ENCODE measurements at regions not wholly inside any gene's neighbourhood (a gene's known extent, or its start where the extent isn't known, plus 50 kb on each side); places are given as distances from the start of the nearest gene placed in this dataset.

DNA sequence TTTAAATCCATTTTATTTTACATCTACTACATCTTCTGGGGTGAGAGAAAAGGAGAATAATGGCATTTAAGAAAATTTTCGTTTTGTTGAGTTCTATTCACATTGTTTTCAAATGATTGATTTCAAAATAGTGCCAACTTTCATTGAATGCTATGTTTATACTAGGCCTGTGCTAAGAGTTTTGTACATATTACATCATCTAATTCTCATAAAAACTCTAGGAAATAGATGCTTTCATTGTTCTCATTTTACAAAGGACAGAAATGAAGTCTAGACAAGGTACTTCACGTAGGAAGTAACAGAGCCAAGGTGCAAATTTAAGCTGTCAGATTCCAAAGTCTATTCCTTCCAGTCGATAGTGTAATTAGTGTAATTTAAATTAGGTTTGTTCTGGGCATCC is 402.8 kb upstream of the UBE2E3 start:
- Histone ChIP-seq H3K27ac (ENCODE audit: low read length) (no peak overlapping the region), H3K9me3 (ENCODE audit: control insufficient read depth in 2 of 2, low read length in 2 of 2) (no peaks in the 10 kb centered on the region), H3K27me3 (ENCODE audit: control insufficient read depth in 1 of 2, insufficient read depth in 2 of 2, low read length in 2 of 2) (no peaks in the 10 kb centered on the region), H3K4me3 (ENCODE audit: low read length in 2 of 2) (no peak overlapping the region), H3K36me3 (ENCODE audit: control insufficient read depth in 2 of 2, insufficient read depth in 2 of 2, low read length in 2 of 2) (no peaks in the 10 kb centered on the region), H3K9ac (ENCODE audit: low read length in 2 of 2) (no peak overlapping the region), H3K4me1 (ENCODE audit: control insufficient read depth, insufficient read depth, low read length) (no peaks in the 10 kb centered on the region)

DNA sequence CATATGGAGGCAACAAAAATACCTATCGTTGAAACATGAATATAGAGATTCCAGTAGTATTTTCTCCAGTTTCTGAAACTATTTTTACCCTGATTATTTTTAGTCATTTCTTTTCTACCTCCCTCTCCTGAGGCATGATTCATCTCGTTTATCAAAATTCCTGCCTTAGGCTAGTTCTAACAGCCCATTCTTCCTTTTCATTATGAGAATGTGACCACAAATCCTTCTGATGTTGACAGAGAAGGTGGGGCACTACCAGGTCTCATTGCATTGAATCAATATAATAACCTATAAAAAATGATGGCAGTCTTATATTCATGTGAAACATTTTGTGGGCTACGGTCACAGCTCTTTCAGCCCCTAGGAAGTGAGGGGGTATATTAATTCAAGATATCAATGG is 406.5 kb upstream of the UBE2E3 start:
- no peak overlapping the region for H3K9ac ChIP-seq (ENCODE audit: low read length in 2 of 2)
- no peaks in the 10 kb centered on the region for H3K4me1 ChIP-seq (ENCODE audit: control insufficient read depth, insufficient read depth, low read length)
- H3K27me3 ChIP-seq (ENCODE audit: control insufficient read depth in 1 of 2, insufficient read depth in 2 of 2, low read length in 2 of 2), result no peaks in the 10 kb centered on the region
- H3K36me3 ChIP-seq (ENCODE audit: control insufficient read depth in 2 of 2, insufficient read depth in 2 of 2, low read length in 2 of 2), result no peaks in the 10 kb centered on the region
- no peak overlapping the region for H3K4me3 ChIP-seq (ENCODE audit: low read length in 2 of 2)
- H3K9me3 ChIP-seq (ENCODE audit: control insufficient read depth in 2 of 2, low read length in 2 of 2), result no peaks in the 10 kb centered on the region
- no peak overlapping the region for H3K27ac ChIP-seq (ENCODE audit: low read length)

DNA sequence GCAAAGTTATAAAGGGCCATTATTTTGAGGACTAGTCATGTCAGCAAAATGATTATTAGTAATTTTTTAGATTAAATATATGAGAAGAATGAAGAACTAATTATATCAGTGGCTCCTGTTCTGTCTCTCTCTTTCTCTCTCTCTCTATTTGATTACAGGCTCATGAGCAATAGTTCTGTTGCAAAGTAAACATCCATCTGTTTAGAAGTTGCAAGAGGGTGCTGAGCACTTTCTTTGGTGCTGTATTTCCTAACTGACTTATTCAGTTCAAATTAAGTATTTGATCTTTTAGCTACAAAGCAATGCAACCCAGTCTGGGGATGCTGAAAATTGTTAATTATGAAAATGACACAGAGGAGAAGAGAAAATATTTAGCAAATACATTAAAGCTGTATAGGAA is 408.1 kb upstream of the UBE2E3 start:
- Histone ChIP-seq H3K9me3 (ENCODE audit: control insufficient read depth in 2 of 2, low read length in 2 of 2) (no peaks in the 10 kb centered on the region), H3K36me3 (ENCODE audit: control insufficient read depth in 2 of 2, insufficient read depth in 2 of 2, low read length in 2 of 2) (no peaks in the 10 kb centered on the region), H3K4me1 (ENCODE audit: control insufficient read depth, insufficient read depth, low read length) (no peaks in the 10 kb centered on the region), H3K4me3 (ENCODE audit: low read length in 2 of 2) (no peak overlapping the region), H3K27me3 (ENCODE audit: control insufficient read depth in 1 of 2, insufficient read depth in 2 of 2, low read length in 2 of 2) (no peaks in the 10 kb centered on the region), H3K9ac (ENCODE audit: low read length in 2 of 2) (no peak overlapping the region), H3K27ac (ENCODE audit: low read length) (no peak overlapping the region)

DNA sequence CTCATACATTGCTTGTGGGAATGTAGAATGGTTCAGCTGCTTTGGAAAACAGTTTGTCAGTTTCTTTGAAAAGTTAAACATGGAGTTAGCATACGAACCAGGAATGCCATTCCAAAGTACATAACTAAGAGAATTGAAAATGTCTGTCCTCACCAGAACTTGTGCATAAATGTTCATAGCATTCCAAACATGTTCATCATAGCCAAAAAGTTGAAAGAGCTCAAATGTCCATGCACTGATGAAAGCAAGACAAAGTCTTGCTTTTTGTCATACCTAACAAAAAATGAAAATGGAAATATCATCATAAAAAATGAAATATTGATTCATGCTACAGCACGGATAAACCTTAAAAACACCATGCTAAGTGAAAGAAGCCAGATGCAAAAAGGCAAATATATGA is 408.8 kb upstream of the UBE2E3 start:
- H3K36me3 ChIP-seq (ENCODE audit: control insufficient read depth in 2 of 2, insufficient read depth in 2 of 2, low read length in 2 of 2), result no peaks in the 10 kb centered on the region
- no peaks in the 10 kb centered on the region for H3K9me3 ChIP-seq (ENCODE audit: control insufficient read depth in 2 of 2, low read length in 2 of 2)
- H3K27me3 ChIP-seq (ENCODE audit: control insufficient read depth in 1 of 2, insufficient read depth in 2 of 2, low read length in 2 of 2), result no peaks in the 10 kb centered on the region
- H3K27ac ChIP-seq (ENCODE audit: low read length), result no peak overlapping the region
- no peak overlapping the region for H3K9ac ChIP-seq (ENCODE audit: low read length in 2 of 2)
- no peaks in the 10 kb centered on the region for H3K4me1 ChIP-seq (ENCODE audit: control insufficient read depth, insufficient read depth, low read length)
- H3K4me3 ChIP-seq (ENCODE audit: low read length in 2 of 2), result no peak overlapping the region

DNA sequence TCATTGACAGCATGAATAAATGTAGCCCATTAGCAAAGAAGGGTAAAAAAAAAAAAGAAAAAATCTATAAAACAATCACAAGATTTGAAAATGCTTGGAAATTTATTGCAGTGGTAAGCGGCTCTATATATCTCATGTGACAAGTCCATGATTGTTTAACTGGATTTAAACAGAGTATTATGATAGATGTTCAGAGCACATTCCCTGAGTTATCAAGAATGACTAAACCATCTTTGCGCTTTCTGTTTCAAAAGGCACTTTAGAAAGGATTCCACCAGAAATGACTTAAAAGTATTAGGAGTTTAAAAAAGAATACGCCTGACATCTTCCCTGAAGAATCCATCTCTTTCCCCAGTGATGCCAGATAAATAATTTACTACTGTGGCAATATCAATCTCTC is 409.5 kb upstream of the UBE2E3 start:
- Histone ChIP-seq H3K27ac (ENCODE audit: low read length) (no peak overlapping the region), H3K9me3 (ENCODE audit: control insufficient read depth in 2 of 2, low read length in 2 of 2) (no peaks in the 10 kb centered on the region), H3K9ac (ENCODE audit: low read length in 2 of 2) (no peak overlapping the region), H3K27me3 (ENCODE audit: control insufficient read depth in 1 of 2, insufficient read depth in 2 of 2, low read length in 2 of 2) (no peaks in the 10 kb centered on the region), H3K36me3 (ENCODE audit: control insufficient read depth in 2 of 2, insufficient read depth in 2 of 2, low read length in 2 of 2) (no peaks in the 10 kb centered on the region), H3K4me1 (ENCODE audit: control insufficient read depth, insufficient read depth, low read length) (no peaks in the 10 kb centered on the region), H3K4me3 (ENCODE audit: low read length in 2 of 2) (no peak overlapping the region)

DNA sequence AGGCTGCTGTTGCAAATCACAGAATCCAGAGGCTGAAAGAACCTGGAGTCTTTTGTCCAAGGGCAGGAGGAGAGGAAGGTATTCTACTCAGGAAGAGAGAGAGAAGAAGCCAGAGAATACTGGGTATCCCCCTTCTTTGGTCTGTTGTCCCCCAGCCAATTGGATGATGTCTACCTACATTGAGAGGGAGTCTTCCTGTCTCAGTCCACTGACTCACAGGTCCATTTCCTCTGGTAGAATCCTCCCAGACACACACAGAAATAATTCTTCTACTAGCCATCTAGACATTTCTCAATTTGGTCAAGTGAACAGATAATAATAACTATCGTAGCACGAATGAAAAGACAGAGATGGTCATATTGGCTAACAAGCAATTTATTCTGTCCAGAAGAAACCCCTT is 416.4 kb upstream of the UBE2E3 start:
- H3K27ac ChIP-seq (ENCODE audit: low read length), result no peak overlapping the region
- H3K4me3 ChIP-seq (ENCODE audit: low read length in 2 of 2), result no peak overlapping the region
- peaks cover 2% of the 10 kb centered on the region for H3K4me1 ChIP-seq (ENCODE audit: control insufficient read depth, insufficient read depth, low read length)
- no peaks in the 10 kb centered on the region for H3K27me3 ChIP-seq (ENCODE audit: control insufficient read depth in 1 of 2, insufficient read depth in 2 of 2, low read length in 2 of 2)
- H3K36me3 ChIP-seq (ENCODE audit: control insufficient read depth in 2 of 2, insufficient read depth in 2 of 2, low read length in 2 of 2), result no peaks in the 10 kb centered on the region
- no peaks in the 10 kb centered on the region for H3K9me3 ChIP-seq (ENCODE audit: control insufficient read depth in 2 of 2, low read length in 2 of 2)
- H3K9ac ChIP-seq (ENCODE audit: low read length in 2 of 2), result no peak overlapping the region

DNA sequence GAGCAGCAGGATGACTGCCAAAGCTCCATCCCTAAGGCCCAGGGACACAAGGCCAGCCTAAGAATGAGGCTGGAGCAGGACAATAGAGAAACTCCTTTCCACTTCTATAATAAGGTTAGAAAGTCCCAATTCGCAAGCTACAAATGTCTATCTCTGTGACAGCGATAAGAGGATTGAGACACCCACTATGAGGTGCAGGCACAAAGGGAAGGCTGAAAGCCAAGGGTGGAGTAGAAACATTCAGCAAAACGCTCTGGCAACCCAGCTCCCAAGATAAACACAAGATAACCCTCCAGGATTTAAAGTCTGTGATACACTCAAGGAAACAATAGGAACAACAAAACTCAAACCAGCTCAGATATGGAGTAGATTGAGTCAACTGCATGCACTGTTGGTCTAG is 418.0 kb upstream of the UBE2E3 start:
- no peak overlapping the region for H3K9ac ChIP-seq (ENCODE audit: low read length in 2 of 2)
- no peaks in the 10 kb centered on the region for H3K27me3 ChIP-seq (ENCODE audit: control insufficient read depth in 1 of 2, insufficient read depth in 2 of 2, low read length in 2 of 2)
- H3K36me3 ChIP-seq (ENCODE audit: control insufficient read depth in 2 of 2, insufficient read depth in 2 of 2, low read length in 2 of 2), result no peaks in the 10 kb centered on the region
- H3K27ac ChIP-seq (ENCODE audit: low read length), result no peak overlapping the region
- H3K4me1 ChIP-seq (ENCODE audit: control insufficient read depth, insufficient read depth, low read length), result peaks cover 2% of the 10 kb centered on the region
- H3K9me3 ChIP-seq (ENCODE audit: control insufficient read depth in 2 of 2, low read length in 2 of 2), result no peaks in the 10 kb centered on the region
- H3K4me3 ChIP-seq (ENCODE audit: low read length in 2 of 2), result no peak overlapping the region

DNA sequence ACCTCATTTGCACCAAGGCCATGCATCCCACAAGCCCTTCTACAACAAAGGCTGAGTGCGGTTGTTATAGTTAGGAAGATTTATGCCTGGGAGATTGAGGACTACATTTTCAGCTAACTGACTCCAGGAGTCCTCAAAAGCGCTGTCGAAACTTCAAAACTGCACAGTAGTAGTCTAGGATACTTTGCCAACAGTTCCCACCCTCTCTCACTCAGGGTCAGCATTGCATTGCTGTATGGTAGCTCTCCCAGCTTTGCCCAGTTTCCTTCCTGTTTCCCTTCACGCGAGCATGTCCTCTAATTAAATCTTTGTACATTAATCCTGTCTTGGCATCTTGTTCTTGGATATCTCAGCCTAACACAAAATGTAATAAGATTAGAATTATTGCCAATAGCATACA is 420.6 kb upstream of the UBE2E3 start:
- no peak overlapping the region for H3K27ac ChIP-seq (ENCODE audit: low read length)
- no peaks in the 10 kb centered on the region for H3K36me3 ChIP-seq (ENCODE audit: control insufficient read depth in 2 of 2, insufficient read depth in 2 of 2, low read length in 2 of 2)
- H3K9me3 ChIP-seq (ENCODE audit: control insufficient read depth in 2 of 2, low read length in 2 of 2), result no peaks in the 10 kb centered on the region
- H3K4me1 ChIP-seq (ENCODE audit: control insufficient read depth, insufficient read depth, low read length), result peaks cover 2% of the 10 kb centered on the region
- no peaks in the 10 kb centered on the region for H3K27me3 ChIP-seq (ENCODE audit: control insufficient read depth in 1 of 2, insufficient read depth in 2 of 2, low read length in 2 of 2)
- no peak overlapping the region for H3K9ac ChIP-seq (ENCODE audit: low read length in 2 of 2)
- no peak overlapping the region for H3K4me3 ChIP-seq (ENCODE audit: low read length in 2 of 2)

DNA sequence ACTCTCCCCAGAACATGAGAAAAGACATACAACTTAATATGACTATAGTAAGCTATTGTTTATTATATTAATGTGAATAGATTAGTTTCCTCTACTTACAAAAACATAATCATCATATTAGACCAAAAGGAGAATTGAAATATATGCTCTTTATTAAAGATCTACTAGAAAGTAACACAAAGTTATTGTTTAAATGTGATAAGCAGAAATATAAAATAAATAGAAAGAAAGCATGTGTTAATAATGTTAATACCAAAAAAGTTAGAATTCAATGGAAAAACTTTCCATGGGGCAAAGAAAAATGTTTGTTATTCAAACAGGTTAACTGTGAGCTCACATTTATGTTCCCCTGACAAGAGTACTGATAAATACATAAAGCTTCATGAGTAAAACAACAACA is 421.4 kb upstream of the UBE2E3 start:
- H3K4me1 ChIP-seq (ENCODE audit: control insufficient read depth, insufficient read depth, low read length), result peaks cover 2% of the 10 kb centered on the region
- no peaks in the 10 kb centered on the region for H3K36me3 ChIP-seq (ENCODE audit: control insufficient read depth in 2 of 2, insufficient read depth in 2 of 2, low read length in 2 of 2)
- H3K4me3 ChIP-seq (ENCODE audit: low read length in 2 of 2), result no peak overlapping the region
- H3K9ac ChIP-seq (ENCODE audit: low read length in 2 of 2), result no peak overlapping the region
- H3K9me3 ChIP-seq (ENCODE audit: control insufficient read depth in 2 of 2, low read length in 2 of 2), result no peaks in the 10 kb centered on the region
- no peaks in the 10 kb centered on the region for H3K27me3 ChIP-seq (ENCODE audit: control insufficient read depth in 1 of 2, insufficient read depth in 2 of 2, low read length in 2 of 2)
- H3K27ac ChIP-seq (ENCODE audit: low read length), result no peak overlapping the region

DNA sequence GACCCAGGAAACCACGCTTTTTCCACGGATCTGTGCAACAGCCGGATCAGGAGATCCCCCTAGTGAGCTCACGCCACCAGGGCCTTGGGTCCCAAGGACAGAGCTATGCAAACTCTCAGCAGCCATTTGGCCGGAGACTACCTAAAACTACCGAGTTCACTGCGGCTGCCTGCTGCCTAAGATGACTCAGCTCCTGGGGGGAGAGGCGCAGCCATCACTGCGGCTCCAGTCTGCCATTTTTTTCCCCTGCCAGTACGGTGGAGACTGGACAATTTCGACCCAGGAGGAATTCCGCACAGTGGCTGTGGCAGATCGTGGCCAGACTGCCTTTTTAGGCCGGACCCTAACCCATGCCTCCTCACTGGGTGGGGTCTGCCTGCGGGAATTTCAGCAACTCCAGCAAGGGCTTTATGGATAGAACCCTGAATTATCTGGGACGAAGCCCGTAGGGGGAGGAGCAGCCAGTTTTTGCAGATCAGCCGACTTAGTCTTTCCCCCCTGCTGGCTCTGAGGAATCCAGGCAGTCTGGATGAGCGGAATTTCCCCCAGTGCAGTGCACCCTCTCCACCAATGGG is 424.9 kb upstream of the UBE2E3 start:
- Histone ChIP-seq H3K9me3 (ENCODE audit: control insufficient read depth in 2 of 2, low read length in 2 of 2) (no peaks in the 10 kb centered on the region), H3K9ac (ENCODE audit: low read length in 2 of 2) (no peak overlapping the region), H3K36me3 (ENCODE audit: control insufficient read depth in 2 of 2, insufficient read depth in 2 of 2, low read length in 2 of 2) (no peaks in the 10 kb centered on the region), H3K4me1 (ENCODE audit: control insufficient read depth, insufficient read depth, low read length) (no peaks in the 10 kb centered on the region), H3K27ac (ENCODE audit: low read length) (no peak overlapping the region), H3K27me3 (ENCODE audit: control insufficient read depth in 1 of 2, insufficient read depth in 2 of 2, low read length in 2 of 2) (no peaks in the 10 kb centered on the region), H3K4me3 (ENCODE audit: low read length in 2 of 2) (no peak overlapping the region)

DNA sequence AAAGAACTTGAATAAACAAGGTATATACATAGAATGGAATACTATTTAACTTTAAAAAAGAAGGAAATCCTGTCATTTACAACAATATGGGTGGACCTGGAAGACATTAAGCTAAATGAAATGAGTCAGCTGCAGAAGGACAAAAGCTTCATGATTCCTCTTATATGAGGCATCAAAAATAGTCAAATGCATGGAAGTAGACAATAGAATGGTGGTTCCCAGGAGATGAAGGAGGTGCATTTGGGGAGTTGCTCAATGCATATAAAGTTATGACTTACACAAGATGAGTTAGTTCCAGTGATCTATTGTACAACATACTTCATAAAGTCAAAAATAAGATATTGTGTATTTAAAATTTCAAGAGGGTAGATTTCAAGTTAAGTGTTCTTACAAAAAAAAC is 426.1 kb upstream of the UBE2E3 start:
- Histone ChIP-seq H3K9ac (ENCODE audit: low read length in 2 of 2) (no peak overlapping the region), H3K4me3 (ENCODE audit: low read length in 2 of 2) (no peak overlapping the region), H3K27ac (ENCODE audit: low read length) (no peak overlapping the region), H3K4me1 (ENCODE audit: control insufficient read depth, insufficient read depth, low read length) (no peaks in the 10 kb centered on the region), H3K9me3 (ENCODE audit: control insufficient read depth in 2 of 2, low read length in 2 of 2) (no peaks in the 10 kb centered on the region), H3K36me3 (ENCODE audit: control insufficient read depth in 2 of 2, insufficient read depth in 2 of 2, low read length in 2 of 2) (no peaks in the 10 kb centered on the region), H3K27me3 (ENCODE audit: control insufficient read depth in 1 of 2, insufficient read depth in 2 of 2, low read length in 2 of 2) (no peaks in the 10 kb centered on the region)
